H1 (cell line): ENCODE measurements at regions not wholly inside any gene's neighbourhood (a gene's known extent, or its start where the extent isn't known, plus 50 kb on each side); places are given as distances from the start of the nearest gene placed in this dataset.
"Not testable (repeated sequence)": the region's sequence is repeated elsewhere in the genome, so short reads cannot be mapped to it uniquely, and the experiment has no call there.

Experiments used
- CTCF ChIA-PET: fragments of 300-600 bp; sonication (Branson Sonifier 250); formaldehyde crosslinking; loops from one replicate; lab custom pipeline; 2021; ENCODE audit not compliant: partially characterized antibody; lab: Charles Lee
- POLR2A ChIA-PET: fragments of 300-600 bp; sonication (Branson Sonifier 250); formaldehyde crosslinking; loops from one replicate; lab custom pipeline; 2021; ENCODE audit warnings: inconsistent platforms; ENCODE audit not compliant: partially characterized antibody; lab: Charles Lee
- DNase-seq, 2 experiments: peaks; one replicate each; pipeline versions ENCODE4 v3.0.0 to v3.0.0-alpha.2; 2010 to 2022; ENCODE audit warnings: low spot score in 2 of 2, low read depth in 1 of 2, mixed read lengths in 1 of 2
- FAIRE-seq: peaks from 2 replicates; lab custom pipeline; 2011; peaks lifted over from hg19 to GRCh38; lab: Jason Lieb, UNC
- H2AFZ ChIP-seq: 2 replicates; pipeline ENCODE4 v1.8.1; 2012; ENCODE audit warnings: low read length, inconsistent platforms
- H2AK5ac ChIP-seq: 2 replicates; pipeline ENCODE4 v1.6.1; 2013; ENCODE audit warnings: low read depth, low read length
- H2BK120ac ChIP-seq: replicated peaks from 2 replicates; pipeline ENCODE3; 2013; ENCODE audit warnings: low read depth, low read length, inconsistent platforms
- H2BK12ac ChIP-seq: 2 replicates; pipeline ENCODE4 v1.6.1; 2013; ENCODE audit warnings: low read depth, low read length
- H2BK15ac ChIP-seq: 2 replicates; pipeline ENCODE4 v1.6.1; 2013; ENCODE audit warnings: low read length
- H2BK20ac ChIP-seq: 2 replicates; pipeline ENCODE4 v1.6.1; 2013; ENCODE audit warnings: low read length
- H2BK5ac ChIP-seq: 2 replicates; pipeline ENCODE4 v1.6.1; 2013; ENCODE audit warnings: low read depth, low read length
- H3K14ac ChIP-seq: 2 replicates; pipeline ENCODE4 v1.6.1; 2013; ENCODE audit warnings: inconsistent platforms; ENCODE audit not compliant: insufficient read length
- H3K18ac ChIP-seq: 2 replicates; pipeline ENCODE4 v1.6.1; 2013; ENCODE audit warnings: low read length; ENCODE audit errors: extremely low read depth
- H3K23ac ChIP-seq: 2 replicates; pipeline ENCODE4 v1.6.1; 2013; ENCODE audit warnings: inconsistent platforms; ENCODE audit not compliant: insufficient read length
- H3K23me2 ChIP-seq: 2 replicates; pipeline ENCODE4 v1.6.1; 2013; ENCODE audit warnings: low read depth, low read length
- H3K27ac ChIP-seq: 2 replicates; pipeline ENCODE4 v1.6.1; 2011; ENCODE audit warnings: low read depth, low read length, inconsistent platforms
- H3K27me3 ChIP-seq, 4 experiments: replicated peaks in 1 of 4; 1 replicate in 1 of 4; 2 replicates in 3 of 4; pipeline versions ENCODE4 v1.6.1 to v1.8.1; 2011 to 2013; ENCODE audit warnings: low read length in 3 of 4, mild to moderate bottlenecking in 3 of 4, inconsistent platforms in 2 of 4, mixed read lengths in 2 of 4, moderate library complexity in 1 of 4; ENCODE audit not compliant: control insufficient read depth in 3 of 4, insufficient read depth in 3 of 4; ENCODE audit errors: extremely low read depth in 1 of 4
- H3K36me3 ChIP-seq, 4 experiments: 2 replicates each; pipeline versions ENCODE4 v1.6.1 to v1.8.1; 2011 to 2013; ENCODE audit warnings: mild to moderate bottlenecking in 4 of 4, low read length in 3 of 4, moderate library complexity in 2 of 4, control low read depth in 1 of 4, inconsistent platforms in 1 of 4; ENCODE audit not compliant: insufficient read depth in 4 of 4, control insufficient read depth in 2 of 4
- H3K4ac ChIP-seq: replicated peaks from 2 replicates; pipeline ENCODE3; 2013; ENCODE audit warnings: low read length, low read depth, mixed read lengths, inconsistent platforms; ENCODE audit not compliant: insufficient read length
- H3K4me1 ChIP-seq, 4 experiments: replicated peaks in 1 of 4; 1 replicate in 1 of 4; 2 replicates in 3 of 4; pipeline versions ENCODE4 v1.6.1 to v1.8.1; 2011 to 2013; ENCODE audit warnings: low read length in 3 of 4, inconsistent platforms in 2 of 4, mixed read lengths in 1 of 4; ENCODE audit not compliant: insufficient read depth in 4 of 4, control insufficient read depth in 3 of 4
- H3K4me2 ChIP-seq, 2 experiments: 2 replicates each; pipeline versions ENCODE4 v1.6.1 to v1.8.1; 2011 to 2013; ENCODE audit warnings: low read depth in 2 of 2, low read length in 2 of 2, control low read depth in 1 of 2, inconsistent platforms in 1 of 2, mild to moderate bottlenecking in 1 of 2; ENCODE audit not compliant: insufficient read depth in 1 of 2
- H3K4me3 ChIP-seq, 4 experiments: fragments of 200-600, 300-600 bp in 1 of 4; sonication (generic), shearing (Covaris generic), sonication (Bioruptor Twin) in 1 of 4; 2 replicates each; pipeline versions ENCODE4 v1.5.1 to v1.8.1; 2011 to 2016; ENCODE audit warnings: low read length in 4 of 4, low read depth in 3 of 4, control low read depth in 2 of 4, inconsistent platforms in 2 of 4, mild to moderate bottlenecking in 2 of 4, mixed read lengths in 1 of 4, moderate library complexity in 1 of 4; ENCODE audit not compliant: insufficient read depth in 2 of 4; ENCODE audit errors: extremely low read depth in 1 of 4
- H3K56ac ChIP-seq: replicated peaks from 2 replicates; pipeline ENCODE3; 2013; ENCODE audit warnings: low read depth, mild to moderate bottlenecking, mixed read lengths, low read length, inconsistent platforms; ENCODE audit not compliant: insufficient read length
- H3K79me1 ChIP-seq: 2 replicates; pipeline ENCODE4 v1.6.1; 2013; ENCODE audit warnings: low read depth, low read length, control low read depth
- H3K79me2 ChIP-seq, 2 experiments: 2 replicates each; pipeline versions ENCODE4 v1.6.1 to v1.8.1; 2012 to 2013; ENCODE audit warnings: low read length in 2 of 2, mild to moderate bottlenecking in 2 of 2, inconsistent platforms in 1 of 2; ENCODE audit not compliant: insufficient read depth in 2 of 2, control insufficient read depth in 1 of 2
- H3K9ac ChIP-seq, 4 experiments: replicated peaks in 1 of 4; 1 replicate in 1 of 4; 2 replicates in 3 of 4; pipeline versions ENCODE4 v1.6.1 to v1.8.1; 2011 to 2013; ENCODE audit warnings: low read depth in 3 of 4, low read length in 3 of 4, control low read depth in 2 of 4, mild to moderate bottlenecking in 2 of 4, moderate library complexity in 2 of 4, inconsistent platforms in 1 of 4; ENCODE audit errors: extremely low read depth in 1 of 4
- H3K9me3 ChIP-seq, 2 experiments: 2 replicates each; pipeline versions ENCODE4 v1.6.1 to v1.8.1; 2012 to 2013; ENCODE audit warnings: mild to moderate bottlenecking in 2 of 2, moderate library complexity in 2 of 2, control low read depth in 1 of 2, inconsistent platforms in 1 of 2, low read depth in 1 of 2, low read length in 1 of 2, mixed read lengths in 1 of 2; ENCODE audit not compliant: insufficient read depth in 2 of 2
- H4K20me1 ChIP-seq, 2 experiments: replicated peaks in 1 of 2; 2 replicates each; pipeline versions ENCODE3 to v1.8.1; 2011 to 2013; ENCODE audit warnings: inconsistent platforms in 2 of 2, low read length in 2 of 2, mild to moderate bottlenecking in 1 of 2; ENCODE audit not compliant: insufficient read depth in 2 of 2, control insufficient read depth in 1 of 2
- H4K5ac ChIP-seq: 2 replicates; pipeline ENCODE4 v1.6.1; 2013; ENCODE audit warnings: low read length, low read depth, mixed read lengths, inconsistent platforms; ENCODE audit not compliant: insufficient read length
- H4K8ac ChIP-seq: 2 replicates; pipeline ENCODE4 v1.8.0; 2013; ENCODE audit warnings: mild to moderate bottlenecking, moderate library complexity, low read length, inconsistent platforms; ENCODE audit not compliant: insufficient read depth; ENCODE audit errors: extremely low read depth
- H4K91ac ChIP-seq: replicated peaks from 2 replicates; pipeline ENCODE3; 2013; ENCODE audit warnings: low read length, mixed read lengths, inconsistent platforms; ENCODE audit not compliant: insufficient read length
- RAD21 ChIP-seq, 2 experiments: IDR thresholded peaks in 1 of 2; conservative IDR thresholded peaks in 1 of 2; 2 replicates each; pipeline ENCODE4 v1.6.1; 2011; ENCODE audit warnings: low read depth in 2 of 2, low read length in 2 of 2, improper control_type of control experiment in 1 of 2, inconsistent platforms in 1 of 2, mild to moderate bottlenecking in 1 of 2, moderate library complexity in 1 of 2
- WGBS, 2 experiments: shearing (Covaris generic) in 1 of 2; methylation state at CpG; one replicate each; pipeline versions ENCODE4 v1.1.6 to v1.1.7; 2013 to 2015; ENCODE audit warnings: low lambda C conversion rate in 2 of 2, mixed read lengths in 2 of 2, inconsistent platforms in 1 of 2, low coverage in 1 of 2, missing lambda C conversion rate in 1 of 2; ENCODE audit not compliant: insufficient replicate concordance in 2 of 2, insufficient coverage in 1 of 2, insufficient read length in 1 of 2; ENCODE audit errors: extremely low coverage in 1 of 2, missing lambda C conversion rate in 1 of 2; 5-methylcytosine and 5-hydroxymethylcytosine counted together

GRCh38 chr9:62550539-62550938, 1360.7 kb downstream of the SPATA31A7 start:
- H3K23me2 ChIP-seq, H2BK5ac ChIP-seq, H3K4me3 ChIP-seq, CTCF ChIA-PET, H4K20me1 ChIP-seq, H3K79me2 ChIP-seq, H2BK20ac ChIP-seq, POLR2A ChIA-PET, H3K4ac ChIP-seq, H4K5ac ChIP-seq, H3K4me2 ChIP-seq, H2BK15ac ChIP-seq, H3K56ac ChIP-seq, H2BK120ac ChIP-seq, H2AFZ ChIP-seq, H3K23ac ChIP-seq, H2AK5ac ChIP-seq, H4K91ac ChIP-seq, H3K27ac ChIP-seq, H3K36me3 ChIP-seq, H3K27me3 ChIP-seq, H3K14ac ChIP-seq, H2BK12ac ChIP-seq, H3K9ac ChIP-seq, H3K4me1 ChIP-seq, H4K8ac ChIP-seq, H3K18ac ChIP-seq, H3K79me1 ChIP-seq, H3K9me3 ChIP-seq: not testable (repeated sequence)
- WGBS, 2 experiments = no CpG with 5 or more reads among the region's 26 CpGs
- peak in 1 of 2 experiments; percentile 40 for DNase-seq
- FAIRE-seq = peak; percentile 39
- TF ChIP-seq RAD21 (IDR thresholded peaks at IDR 0.05 in 1 of 2, conservative IDR thresholded peaks at IDR 0.05 in 1 of 2; ENCODE audit: low read depth in 2 of 2, low read length in 2 of 2) = 0 out of 4 replicates have a peak, but pooled peaks of 1 of the 2 experiments have one; percentile 10

- H3K4me3 ChIP-seq, H4K20me1 ChIP-seq, CTCF ChIA-PET, H2BK120ac ChIP-seq, H4K5ac ChIP-seq, H3K4ac ChIP-seq, H2BK15ac ChIP-seq, H3K79me2 ChIP-seq, H4K91ac ChIP-seq, H3K79me1 ChIP-seq, H3K23me2 ChIP-seq, H4K8ac ChIP-seq, H3K56ac ChIP-seq, H2BK5ac ChIP-seq, H3K4me1 ChIP-seq, H2AFZ ChIP-seq, H3K18ac ChIP-seq, DNase-seq, H3K36me3 ChIP-seq, H3K27me3 ChIP-seq, H3K23ac ChIP-seq, H3K14ac ChIP-seq, H3K4me2 ChIP-seq, H2BK20ac ChIP-seq, H2AK5ac ChIP-seq, H3K9ac ChIP-seq, POLR2A ChIA-PET, H3K9me3 ChIP-seq, H3K27ac ChIP-seq, FAIRE-seq, H2BK12ac ChIP-seq: not testable (repeated sequence)
- 63% methylated on average over 3 of the region's 8 CpGs; no CpG with 5 or more reads in 1 of the 2 experiments for WGBS, 2 experiments
These were observed 1370.8 kb downstream of the SPATA31A7 start for GRCh38 chr9:62560603-62561002.
